HG02763 (cell line): ENCODE measurements at regions not wholly inside any gene's neighbourhood (a gene's known extent, or its start where the extent isn't known, plus 50 kb on each side); places are given as distances from the start of the nearest gene placed in this dataset.

ENCODE experiments used
- ATAC-seq: cut with Tn5 transposase; IDR thresholded peaks from one replicate; pipeline ENCODE4 v1.9.1; 2021; ENCODE audit warnings: mild to moderate bottlenecking, moderate library complexity; ENCODE audit not compliant: unreplicated experiment

DNA sequence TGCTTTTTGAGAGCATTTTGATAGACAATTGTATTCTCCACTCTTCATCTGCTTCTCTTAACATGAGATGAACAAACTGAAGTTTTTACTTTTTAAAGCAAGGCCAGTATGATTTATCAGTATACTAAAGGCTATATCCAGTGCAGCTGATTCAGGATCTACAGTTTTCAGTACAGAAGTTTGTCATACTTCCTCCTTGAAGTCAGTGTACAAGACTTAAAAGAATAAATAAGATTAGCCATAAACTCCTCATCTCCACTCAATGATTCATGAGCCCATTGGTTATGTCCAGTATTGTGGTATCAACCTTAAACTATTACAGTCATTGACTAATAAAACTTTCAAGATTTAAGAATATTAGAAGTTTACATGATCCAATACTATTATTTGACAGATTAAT lies 374.8 kb upstream of the EPHA7 start:
- no peak for ATAC-seq

DNA sequence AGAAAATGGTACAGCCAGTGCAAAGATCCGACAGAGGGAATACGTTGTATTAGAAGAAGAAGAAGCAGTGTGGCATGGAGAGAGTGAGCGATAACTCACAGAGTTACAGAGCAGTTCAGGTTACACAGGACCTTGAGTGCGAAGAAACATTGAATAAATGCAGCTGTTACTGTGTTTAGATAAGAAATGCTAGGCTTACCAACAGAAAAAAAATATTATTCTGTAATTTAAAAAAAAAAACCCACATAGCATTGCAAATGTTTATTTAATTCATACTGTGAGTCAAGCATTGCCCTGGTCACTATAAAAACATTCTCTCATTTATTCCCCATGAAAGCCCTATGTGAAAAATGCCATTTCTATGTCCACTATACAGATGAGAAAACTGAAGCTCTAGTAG lies 373.4 kb upstream of the EPHA7 start:
- ATAC-seq: no peak

DNA sequence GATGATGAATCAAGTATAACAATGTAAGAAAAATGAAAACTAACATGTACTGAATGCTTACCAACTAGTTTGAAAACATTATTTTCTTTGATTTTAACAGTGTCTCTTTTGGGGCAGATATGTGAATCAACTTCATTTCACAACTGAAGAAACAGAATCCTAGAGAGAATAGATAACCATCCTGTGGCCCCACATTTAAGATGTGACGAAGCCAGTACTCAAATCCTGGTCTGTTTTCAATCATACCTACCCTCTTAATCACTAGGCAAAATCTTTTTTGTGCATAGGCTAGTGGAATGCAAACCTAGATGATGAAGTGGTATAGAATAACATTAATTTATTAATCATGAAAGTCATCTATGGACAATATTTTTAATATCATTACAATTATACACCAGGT lies 371.6 kb upstream of the EPHA7 start:
- no peak for ATAC-seq

DNA sequence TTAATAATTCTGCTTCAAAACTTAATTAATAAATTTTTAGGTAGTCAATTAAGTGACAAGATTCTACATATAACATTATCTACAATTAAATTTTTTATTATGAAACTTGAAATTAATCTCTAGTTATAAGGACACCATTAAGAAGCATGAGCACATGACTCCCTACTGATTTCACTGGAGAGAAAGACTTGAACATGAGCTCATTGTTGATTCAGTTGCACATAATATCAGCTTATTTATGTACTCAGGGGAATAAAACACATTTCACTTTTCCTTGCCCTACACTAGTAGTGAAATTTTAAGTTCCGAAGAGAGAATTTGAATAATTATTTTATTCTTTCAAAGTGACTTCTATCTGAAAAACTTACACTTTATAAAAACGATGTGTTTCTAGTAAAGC lies 370.2 kb upstream of the EPHA7 start:
- no peak for ATAC-seq

DNA sequence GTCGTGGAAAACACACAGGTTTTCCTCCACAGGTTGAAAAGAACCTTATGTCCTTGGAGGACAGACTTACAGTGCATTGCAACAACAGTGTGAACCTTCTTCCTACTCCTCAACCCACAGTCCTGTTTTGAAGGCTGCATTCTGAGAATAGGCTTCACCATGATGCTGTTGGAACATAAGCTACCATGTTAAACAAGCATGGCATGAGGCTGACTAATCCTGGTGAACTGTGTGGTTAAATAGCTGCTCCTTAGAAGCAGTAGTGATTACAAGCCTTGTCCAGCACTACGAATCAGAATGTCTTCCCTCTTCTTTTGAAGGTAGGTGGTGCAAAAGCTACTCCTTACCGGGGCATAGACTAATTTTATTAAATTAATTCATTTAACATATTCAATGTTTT lies 368.5 kb upstream of the EPHA7 start:
- no peak for ATAC-seq

DNA sequence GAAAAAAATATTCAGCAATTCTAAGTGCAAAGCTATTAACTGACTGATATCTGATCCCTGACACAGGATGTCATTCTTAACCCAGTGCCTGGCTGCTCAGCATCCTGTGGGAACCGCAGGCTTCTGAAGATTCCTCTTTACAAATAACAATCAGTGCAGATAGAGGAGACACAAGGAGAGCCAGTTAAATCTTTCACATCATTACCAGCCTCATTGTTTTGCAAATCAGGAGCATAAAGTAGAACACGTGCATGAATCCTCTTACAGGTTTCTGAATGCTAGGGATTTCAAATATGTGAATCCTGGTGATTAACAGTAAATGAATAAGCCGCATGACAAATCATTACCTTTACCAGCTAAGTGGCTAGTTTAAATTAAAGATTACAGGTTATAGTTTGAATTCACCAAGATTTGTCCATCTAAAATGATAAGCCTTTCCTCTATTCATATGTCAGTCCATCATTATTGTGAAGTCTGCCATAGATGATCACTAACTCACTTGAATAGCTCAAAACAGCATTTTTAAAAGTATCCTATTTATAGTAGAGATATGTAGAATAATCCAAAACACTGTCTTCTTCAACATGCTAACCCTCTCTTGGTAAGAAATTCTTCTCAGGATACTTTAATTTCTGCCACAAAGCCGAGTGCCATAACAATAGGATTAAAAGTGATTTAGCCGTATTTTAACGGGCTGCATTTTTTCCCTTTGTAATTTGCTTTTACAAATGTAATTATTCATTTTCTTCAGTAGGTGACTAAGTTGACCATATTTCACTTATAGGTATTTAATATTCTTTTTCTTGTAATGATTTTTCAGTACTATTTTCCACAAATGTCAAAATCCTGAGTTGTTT lies 367.3 kb upstream of the EPHA7 start:
- no peak for ATAC-seq

DNA sequence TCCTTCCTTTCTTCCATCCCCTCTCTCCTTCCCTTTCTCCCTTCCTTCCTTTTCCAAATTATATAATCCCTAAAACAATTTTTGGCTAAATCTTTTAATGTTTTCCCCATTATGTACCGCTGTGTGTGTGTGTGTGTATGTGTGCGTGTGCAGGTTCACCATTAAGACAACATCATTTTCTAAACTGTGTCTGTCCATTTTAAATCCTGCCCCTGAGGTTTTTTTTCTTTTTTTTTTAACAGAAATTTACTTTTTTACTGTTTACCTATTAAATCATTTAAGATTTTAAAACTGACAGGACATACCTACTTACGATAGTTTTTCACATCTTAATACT lies 366.3 kb upstream of the EPHA7 start:
- ATAC-seq: no peak

DNA sequence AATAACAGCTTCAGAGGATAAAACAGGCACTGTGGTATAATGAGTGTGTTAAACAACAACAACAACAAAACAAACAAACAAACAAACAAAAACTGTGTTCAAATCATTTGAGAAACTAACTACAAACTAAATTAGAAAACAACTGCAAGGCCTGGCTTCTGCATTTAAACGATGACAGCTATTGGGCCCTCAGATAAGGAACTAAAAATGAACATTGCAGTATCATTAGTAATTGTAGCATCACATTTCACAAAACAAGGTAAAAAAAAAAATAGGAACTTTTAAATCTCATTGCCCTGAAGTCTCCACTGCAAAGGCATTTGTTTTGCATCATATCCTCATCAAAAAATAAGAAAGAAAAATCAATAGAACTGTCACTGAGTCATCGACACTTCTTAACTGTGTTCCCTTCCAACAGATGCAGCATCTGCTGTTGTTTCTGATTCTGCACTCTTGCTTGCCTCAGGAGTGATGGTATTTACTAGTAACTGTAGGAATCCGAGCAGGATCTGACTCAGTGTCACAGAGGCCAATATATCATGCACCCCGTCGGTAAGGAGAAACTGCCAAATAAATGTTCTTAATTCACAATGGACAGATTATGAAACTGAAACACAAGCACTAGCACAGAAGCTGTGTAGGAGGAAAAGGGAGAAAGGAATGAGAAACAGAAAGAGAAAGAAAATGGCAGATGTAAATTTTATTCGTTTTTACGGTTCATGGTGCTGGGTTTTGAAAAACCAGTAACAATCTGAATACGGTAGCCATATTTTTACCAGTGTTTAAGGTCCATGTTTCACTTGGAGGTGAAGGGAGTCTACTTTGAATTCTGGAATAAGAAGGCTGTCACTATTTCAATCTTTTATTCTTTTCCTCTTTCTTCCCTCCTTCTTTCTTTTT lies 365.7 kb upstream of the EPHA7 start:
- no peak for ATAC-seq

DNA sequence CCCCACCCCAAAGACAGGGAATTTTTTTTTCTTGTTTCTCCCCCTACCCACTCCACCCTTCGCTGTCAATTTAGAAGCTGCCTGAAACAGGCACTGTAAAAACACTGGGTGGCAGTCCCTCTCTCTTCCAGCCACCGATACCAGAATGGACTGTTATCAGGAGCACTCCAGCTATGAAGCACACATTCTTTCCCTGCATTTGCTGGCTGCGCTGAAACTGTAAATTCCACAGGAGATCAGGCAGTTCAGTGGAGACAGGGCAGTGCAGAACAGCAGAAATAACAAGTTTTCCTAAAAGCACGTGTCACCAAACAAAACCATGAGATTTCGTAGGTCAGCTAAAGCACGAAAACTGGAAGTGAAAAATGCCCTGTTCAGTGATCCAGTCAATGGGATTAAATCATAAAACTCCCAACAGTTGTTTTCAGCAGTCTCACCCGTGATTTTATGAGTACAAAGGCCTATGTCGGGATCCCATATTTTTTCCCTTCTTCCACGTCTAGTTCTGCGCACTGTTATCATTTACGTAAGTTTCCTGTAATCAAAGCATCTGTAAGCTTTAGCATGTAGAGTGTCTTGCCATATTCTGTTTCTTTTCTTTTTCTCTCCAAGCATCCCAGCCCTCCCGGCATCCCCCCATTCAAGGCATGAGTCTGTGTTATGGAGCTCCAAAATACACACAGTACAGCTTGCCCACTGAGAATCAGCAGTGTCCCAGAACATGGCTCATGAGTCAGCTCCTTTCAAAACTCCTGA lies 359.9 kb upstream of the EPHA7 start:
- no peak for ATAC-seq

DNA sequence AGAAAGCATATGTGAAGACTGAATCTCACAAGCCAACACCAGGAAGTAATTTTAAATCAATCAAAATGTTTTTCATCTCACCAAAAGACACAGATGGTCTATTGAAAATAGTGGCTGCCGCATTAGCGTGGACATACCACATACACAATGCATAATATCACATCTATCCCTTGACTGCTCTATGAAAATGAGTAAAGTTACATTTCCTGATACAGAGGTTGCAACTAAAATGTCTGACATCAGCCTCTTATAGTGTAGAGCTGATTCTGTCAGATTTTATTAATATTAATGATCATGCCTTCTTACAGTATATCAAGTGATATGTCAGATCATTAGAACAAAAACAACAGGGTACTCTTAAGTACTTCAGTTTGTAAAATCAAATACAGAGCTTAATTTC lies 339.8 kb upstream of the EPHA7 start:
- ATAC-seq: no peak

DNA sequence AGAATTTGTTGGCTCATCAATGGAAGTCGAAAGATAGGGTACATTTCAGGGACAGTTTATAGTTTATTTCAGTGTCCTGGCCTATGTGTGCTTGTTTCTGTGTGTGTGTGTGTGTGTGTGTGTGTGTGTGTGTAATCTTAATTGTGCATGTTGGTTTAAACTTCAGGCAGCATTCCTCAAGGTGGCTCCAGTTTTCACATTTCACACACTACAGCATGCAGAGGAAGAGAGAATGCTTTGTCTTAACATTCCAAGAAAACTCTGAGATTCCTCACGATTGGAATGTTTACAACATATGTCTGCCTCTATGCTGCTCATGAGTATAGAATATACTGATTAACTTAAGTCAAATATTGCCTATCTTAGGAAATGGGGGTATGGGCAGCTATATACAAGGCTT lies 332.6 kb upstream of the EPHA7 start:
- no peak for ATAC-seq

DNA sequence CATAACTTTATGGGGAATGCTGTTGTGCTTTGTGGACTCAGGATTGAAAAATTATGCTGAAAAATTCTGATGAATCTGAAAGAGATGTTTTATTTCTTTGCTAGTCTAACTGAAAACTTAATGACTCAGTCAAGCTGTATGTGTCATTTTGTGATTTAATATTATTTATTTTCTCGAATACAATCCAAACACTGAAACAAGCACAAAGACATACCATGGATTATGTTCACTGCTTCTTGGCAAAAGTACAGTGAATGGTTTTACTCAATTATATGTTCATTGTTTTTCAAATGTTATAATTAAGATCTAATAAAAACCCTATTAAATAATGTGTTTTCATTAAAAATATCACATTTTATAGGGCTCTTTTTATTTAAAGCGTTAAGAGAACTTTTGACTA lies 330.6 kb upstream of the EPHA7 start:
- no peak for ATAC-seq

DNA sequence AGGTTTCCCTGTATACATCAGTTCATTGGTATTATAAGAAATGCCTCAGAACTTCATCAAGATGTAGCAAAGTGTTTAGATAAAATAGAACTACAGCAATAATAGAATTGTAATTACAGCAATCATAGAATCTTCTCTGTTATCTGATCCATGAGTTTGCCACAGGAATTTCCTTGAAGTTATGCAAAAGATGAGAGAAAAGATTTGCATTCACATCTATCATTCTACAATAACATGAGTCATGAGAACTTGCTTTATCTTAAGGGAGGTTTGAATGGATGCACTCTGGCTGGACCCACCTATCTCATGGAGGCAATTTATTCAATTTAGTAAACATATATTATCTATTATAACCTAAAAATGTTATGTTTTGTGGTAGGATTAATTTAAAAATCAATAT lies 329.8 kb upstream of the EPHA7 start:
- ATAC-seq: no peak

DNA sequence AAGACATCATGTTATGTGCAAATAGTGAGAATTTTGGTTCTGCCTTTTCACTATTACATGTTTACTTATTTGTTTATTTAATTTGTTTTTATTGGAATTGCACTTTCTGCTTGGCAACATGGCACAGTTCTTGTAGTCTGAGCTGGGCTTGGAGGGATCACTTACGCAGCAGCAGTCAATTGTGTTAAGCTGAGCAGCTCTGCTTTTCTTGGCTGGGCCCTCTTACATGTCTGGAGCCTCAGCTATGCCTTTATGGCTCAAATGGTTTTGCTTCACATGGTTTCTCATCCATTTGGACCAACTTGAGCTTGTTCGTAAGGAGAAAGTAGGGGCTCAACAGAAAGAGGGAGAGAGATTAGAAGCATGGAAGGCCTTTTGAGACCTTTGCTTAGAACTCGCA lies 327.5 kb upstream of the EPHA7 start:
- ATAC-seq: no peak

DNA sequence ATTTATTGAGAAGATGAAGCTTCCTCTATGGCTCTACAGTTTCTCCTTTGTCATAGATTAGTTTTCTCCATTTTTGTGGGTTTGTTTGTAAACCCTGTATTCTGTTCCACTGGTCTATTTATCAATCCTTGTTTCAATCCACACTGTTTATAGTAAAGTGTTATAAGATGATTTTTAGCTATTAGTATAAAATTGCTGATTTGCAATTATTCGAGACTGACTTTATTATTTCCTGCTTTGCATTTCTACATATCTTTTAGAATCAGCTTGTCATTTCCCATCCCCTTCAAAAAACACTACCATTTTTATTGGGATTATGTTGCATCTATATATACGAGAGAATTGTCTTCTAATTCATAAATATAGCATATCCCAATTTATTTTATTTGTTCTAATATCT lies 325.9 kb upstream of the EPHA7 start:
- no peak for ATAC-seq

DNA sequence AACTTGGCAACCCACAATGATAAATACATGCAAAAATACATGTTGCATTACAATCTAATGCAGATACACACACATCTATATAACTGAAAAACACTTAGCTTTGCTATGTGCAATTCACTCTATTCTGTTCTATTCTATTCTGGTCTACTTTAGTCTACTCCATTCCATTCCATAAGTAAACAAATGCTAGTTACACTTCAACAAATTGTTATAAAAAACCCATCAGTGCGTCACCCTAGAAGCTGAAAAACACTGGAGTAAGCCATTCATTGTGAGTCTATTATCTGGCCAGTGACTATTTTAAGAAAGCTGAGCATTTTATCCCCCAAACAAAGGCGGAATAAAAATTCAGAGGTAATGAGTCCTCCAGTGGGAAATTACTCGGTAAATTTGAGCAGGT lies 315.7 kb upstream of the EPHA7 start:
- no peak for ATAC-seq

DNA sequence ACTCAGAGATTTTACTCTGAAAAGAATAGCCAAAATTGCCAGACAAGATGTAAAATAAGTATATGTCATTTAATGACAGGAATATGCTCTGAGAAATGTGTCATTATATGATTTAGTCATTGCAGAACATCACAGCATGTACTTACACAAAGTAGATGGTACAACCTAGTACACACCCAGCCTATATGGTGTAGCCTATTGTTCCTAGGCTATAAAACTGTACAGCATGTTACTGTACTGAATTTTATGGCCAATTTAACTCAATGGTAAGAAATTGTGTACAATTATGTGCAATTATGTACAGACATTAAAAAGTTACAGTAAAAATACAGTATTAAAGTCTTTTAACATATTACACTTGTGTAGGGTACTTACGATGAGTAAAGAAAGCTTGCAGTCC lies 311.9 kb upstream of the EPHA7 start:
- ATAC-seq: no peak

DNA sequence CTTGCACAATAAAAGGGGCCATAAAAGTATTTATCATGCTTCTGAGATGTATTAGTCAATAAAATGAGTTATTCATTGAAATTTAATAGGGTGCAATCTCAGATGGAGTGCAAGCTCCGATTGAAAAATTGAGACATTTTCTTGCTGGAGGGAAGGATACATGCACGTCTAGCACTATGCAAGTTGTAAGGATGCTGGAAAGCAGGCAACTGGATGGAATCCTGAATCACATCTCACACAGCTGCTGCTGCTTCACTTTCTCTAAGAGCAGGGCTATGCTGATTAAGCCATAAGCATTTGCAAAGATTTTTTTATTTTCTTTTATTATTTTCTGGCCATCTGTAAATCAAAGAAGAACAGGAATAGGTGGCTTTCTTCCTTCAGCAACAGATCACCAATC lies 308.8 kb upstream of the EPHA7 start:
- ATAC-seq: no peak

DNA sequence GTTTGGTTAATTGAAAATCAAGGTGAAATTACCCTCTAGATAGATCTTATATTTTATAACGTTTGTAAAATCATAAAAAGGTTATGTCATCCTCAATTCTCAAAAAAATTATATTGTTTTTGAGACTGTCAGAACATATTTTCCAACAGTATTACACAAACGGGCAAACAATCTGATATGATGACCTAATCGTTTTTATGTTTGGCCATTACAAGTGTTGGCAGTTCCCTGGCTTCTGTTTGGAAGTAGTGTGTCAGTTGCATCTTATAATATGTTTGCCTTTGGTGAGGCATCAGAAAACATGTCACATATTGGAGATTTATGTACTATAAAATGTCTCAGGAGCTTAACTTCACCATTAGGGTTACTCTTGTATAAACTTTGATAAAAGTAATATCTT lies 308.1 kb upstream of the EPHA7 start:
- no peak for ATAC-seq

DNA sequence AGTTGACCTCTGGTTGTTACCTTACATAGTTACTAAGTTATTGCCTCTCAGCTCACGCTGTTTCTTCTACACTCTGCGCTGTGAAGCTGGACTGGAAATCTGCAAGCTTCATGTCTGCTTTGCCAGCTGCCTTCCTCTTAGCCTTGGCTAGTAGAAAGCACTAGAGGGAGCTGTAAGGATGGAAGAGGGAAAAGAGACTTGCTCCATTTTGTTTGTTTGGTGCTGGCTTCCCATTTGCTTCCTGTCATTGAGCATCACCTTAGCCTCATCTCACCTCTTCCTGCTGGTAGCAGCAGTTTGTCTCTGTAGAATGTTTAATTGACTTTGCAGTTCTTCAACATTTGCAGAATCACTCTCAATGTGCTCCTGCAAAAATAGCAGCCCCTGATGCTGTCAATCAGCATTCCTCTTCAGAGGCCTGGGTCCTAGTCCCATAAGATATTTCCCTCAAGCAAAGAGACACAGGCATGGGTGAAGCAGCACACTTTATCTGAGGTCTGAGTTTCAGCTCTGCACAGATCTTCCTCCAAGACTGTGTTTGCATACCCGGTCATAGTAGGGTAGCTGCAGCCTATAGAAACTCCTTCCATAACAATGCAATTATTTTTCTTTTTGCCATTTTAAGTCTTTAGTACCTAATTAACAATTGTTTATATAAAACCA lies 302.2 kb upstream of the EPHA7 start:
- ATAC-seq: no peak

DNA sequence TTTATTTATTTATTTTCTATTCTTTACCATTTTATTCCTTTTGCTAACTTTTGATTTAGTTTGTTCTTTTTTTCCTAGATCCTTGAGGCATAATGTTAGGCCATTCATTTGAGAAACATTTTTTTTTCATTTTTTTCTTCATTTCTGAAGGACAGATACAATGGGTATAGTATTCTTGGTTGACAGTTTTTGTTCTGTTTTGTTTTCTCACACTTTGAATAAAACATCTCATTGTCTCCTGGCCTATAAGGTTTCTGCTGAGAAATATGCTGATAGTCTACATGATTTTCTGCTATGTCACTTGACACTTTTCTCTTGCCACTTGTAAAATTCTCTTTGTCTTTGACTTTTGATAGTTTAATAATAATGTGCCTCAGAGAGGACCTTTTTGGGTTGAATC lies 294.6 kb upstream of the EPHA7 start:
- ATAC-seq: no peak
